ENCODE measurements at regions not wholly inside any gene's neighbourhood (a gene's known extent, or its start where the extent isn't known, plus 50 kb on each side); places are given as distances from the start of the nearest gene placed in this dataset.

DNA sequence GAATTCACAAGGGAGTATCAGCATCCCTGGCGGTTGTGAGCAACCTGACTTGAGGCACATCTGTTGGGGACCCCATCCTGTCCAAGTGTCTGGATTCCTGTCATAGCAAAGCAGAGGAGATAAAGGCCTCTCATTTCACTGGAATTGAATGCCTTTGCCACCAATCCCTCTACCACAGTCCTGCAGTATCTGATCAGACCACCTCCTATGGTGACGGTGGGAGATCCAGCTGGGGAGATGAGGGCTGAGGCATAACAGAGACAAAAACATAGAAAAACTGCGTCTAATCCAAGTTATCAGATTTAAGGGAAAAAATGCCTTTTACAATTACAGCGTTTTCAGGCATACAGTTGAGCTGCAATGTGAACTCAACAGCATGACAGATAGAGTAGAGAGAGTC is 160.7 kb upstream of the TRPC7 start:
- no peak overlapping the region for H3K4me3 ChIP-seq
- peaks cover 12% of the 10 kb centered on the region for H3K27me3 ChIP-seq
- no peaks in the 10 kb centered on the region for H3K36me3 ChIP-seq
- DNase-seq: no peak
- no peaks in the 10 kb centered on the region for H3K9me3 ChIP-seq

- peaks cover 12% of the 10 kb centered on the region for H3K27me3 ChIP-seq
- no peaks in the 10 kb centered on the region for H3K36me3 ChIP-seq
- no peak for DNase-seq
- no peaks in the 10 kb centered on the region for H3K9me3 ChIP-seq
- H3K4me3 ChIP-seq: no peak overlapping the region
Measured at GRCh38 chr5:136525597-136525996, 160.3 kb upstream of the TRPC7 start.

GRCh38 chr5:136522217-136522956 is 157.0 kb upstream of the TRPC7 start:
- no peaks in the 10 kb centered on the region for H3K9me3 ChIP-seq
- DNase-seq: peak; percentile 49
- no peaks in the 10 kb centered on the region for H3K36me3 ChIP-seq

GRCh38 chr5:136521696-136522095 is 156.4 kb upstream of the TRPC7 start:
- Histone ChIP-seq H3K9me3 (no peaks in the 10 kb centered on the region), H3K27me3 (peaks cover 16% of the 10 kb centered on the region), H3K36me3 (no peaks in the 10 kb centered on the region), H3K4me3 (no peak overlapping the region)
- DNase-seq: no peak

More at GRCh38 chr5:136522217-136522956, 157.0 kb upstream of the TRPC7 start:
- peaks cover 11% of the 10 kb centered on the region for H3K27me3 ChIP-seq
- no peak overlapping the region for H3K4me3 ChIP-seq

DNA sequence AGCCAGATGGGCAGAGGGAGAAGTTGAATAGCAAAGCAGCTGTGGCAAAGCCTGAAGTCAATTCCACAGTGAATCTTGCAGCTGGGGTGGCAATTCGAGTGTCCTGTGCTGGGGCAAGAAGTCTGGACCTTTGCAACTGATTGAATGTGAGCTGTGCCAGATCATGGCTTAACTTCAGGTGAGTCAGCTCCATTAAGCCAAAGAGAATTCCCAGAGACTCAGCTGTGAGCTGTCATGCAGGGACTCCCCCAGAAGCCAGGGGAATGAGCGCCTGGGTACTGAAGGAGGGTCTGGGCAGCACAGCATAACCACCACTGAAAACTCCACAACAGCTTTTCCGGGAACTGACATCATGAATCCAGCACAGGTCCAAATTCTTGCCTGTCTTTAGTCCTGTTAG is 153.5 kb upstream of the TRPC7 start:
- peak; percentile 33 for DNase-seq
- H3K4me3 ChIP-seq: no peak overlapping the region

DNA sequence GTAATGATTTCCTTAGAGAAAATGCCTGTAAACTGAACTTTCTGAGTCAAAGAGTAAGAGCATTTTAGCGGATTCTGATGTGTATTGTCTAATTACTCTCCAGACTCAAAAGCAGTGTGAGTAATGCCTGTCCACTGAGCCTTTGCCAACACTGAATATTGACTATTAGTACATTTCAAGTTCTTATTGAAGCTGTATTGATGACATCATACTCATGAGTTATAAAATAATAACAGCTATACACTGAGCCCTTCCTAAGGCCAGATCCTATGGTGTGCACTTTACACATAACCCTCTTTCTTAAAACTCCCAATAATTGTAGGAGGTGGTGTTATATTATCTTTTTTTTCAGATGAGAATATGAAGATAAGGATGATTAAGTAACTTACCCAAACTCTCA is 152.8 kb upstream of the TRPC7 start:
- no peak for DNase-seq
- H3K27me3 ChIP-seq: peaks cover 20% of the 10 kb centered on the region
- no peak overlapping the region for H3K4me3 ChIP-seq
- no peaks in the 10 kb centered on the region for H3K9me3 ChIP-seq
- H3K36me3 ChIP-seq: no peaks in the 10 kb centered on the region

More for the DNA sequence above, 153.5 kb upstream of the TRPC7 start:
- no peaks in the 10 kb centered on the region for H3K36me3 ChIP-seq
- no peaks in the 10 kb centered on the region for H3K9me3 ChIP-seq
- H3K27me3 ChIP-seq: peaks cover 20% of the 10 kb centered on the region

GRCh38 chr5:136517755-136518154 is 152.4 kb upstream of the TRPC7 start:
- H3K27me3 ChIP-seq: peaks cover 20% of the 10 kb centered on the region
- no peak overlapping the region for H3K4me3 ChIP-seq
- no peaks in the 10 kb centered on the region for H3K36me3 ChIP-seq
- no peak for DNase-seq
- H3K9me3 ChIP-seq: no peaks in the 10 kb centered on the region

GRCh38 chr5:136516637-136517036 is 151.3 kb upstream of the TRPC7 start:
- Histone ChIP-seq H3K9me3 (no peaks in the 10 kb centered on the region), H3K27me3 (peaks cover 23% of the 10 kb centered on the region), H3K36me3 (no peaks in the 10 kb centered on the region), H3K4me3 (no peak overlapping the region)
- no peak for DNase-seq

DNA sequence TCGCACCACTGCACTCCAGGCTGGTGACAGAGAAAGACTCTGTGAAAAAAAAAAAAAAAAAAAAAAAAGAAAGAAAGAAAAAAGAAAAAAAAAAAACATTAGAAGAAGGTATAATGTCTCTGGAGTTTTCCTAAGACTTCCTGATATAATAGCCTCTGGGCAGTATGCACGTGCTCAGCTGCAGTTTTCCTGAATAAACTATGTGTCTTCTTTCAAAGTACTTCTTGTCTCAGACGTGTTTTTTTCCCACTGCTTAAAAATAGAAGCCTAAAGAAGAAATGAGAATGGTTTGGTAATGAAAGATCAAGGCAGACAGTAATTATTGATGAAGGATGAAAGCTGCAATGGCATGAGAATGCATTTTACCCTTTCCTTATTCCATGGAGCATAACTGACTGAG is 148.1 kb upstream of the TRPC7 start:
- Histone ChIP-seq H3K4me3 (no peak overlapping the region), H3K9me3 (no peaks in the 10 kb centered on the region), H3K36me3 (no peaks in the 10 kb centered on the region), H3K27me3 (peaks cover 13% of the 10 kb centered on the region)
- DNase-seq: no peak

DNA sequence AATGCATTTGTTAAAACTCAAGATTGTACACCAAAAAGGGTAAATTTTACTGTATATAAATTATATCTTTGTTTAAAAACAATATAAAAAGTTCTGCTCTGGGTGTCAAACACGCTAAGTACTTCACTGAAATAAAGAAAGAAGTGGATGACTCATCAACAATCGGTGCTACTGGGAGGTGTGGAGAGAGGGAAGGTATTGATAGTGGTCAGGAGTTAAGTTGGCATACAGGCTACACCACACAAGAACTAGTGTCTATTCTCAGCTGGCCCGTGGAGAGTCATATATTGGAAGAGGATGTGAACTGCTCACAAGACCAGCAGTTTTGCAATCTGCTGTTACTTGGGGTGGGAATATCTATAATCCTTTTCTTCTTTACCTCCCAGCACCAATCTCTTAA is 145.7 kb upstream of the TRPC7 start:
- Histone ChIP-seq H3K27me3 (peaks cover 3% of the 10 kb centered on the region; the same call in 1 of the 2 replicates), H3K9me3 (no peaks in the 10 kb centered on the region), H3K36me3 (no peaks in the 10 kb centered on the region), H3K4me3 (no peak overlapping the region)
- no peak for DNase-seq

- peaks cover 3% of the 10 kb centered on the region; the same call in 1 of the 2 replicates for H3K27me3 ChIP-seq
- no peaks in the 10 kb centered on the region for H3K9me3 ChIP-seq
- no peaks in the 10 kb centered on the region for H3K36me3 ChIP-seq
- H3K4me3 ChIP-seq: no peak overlapping the region
- DNase-seq: no peak
Measured at GRCh38 chr5:136510481-136510880, 145.1 kb upstream of the TRPC7 start.

DNA sequence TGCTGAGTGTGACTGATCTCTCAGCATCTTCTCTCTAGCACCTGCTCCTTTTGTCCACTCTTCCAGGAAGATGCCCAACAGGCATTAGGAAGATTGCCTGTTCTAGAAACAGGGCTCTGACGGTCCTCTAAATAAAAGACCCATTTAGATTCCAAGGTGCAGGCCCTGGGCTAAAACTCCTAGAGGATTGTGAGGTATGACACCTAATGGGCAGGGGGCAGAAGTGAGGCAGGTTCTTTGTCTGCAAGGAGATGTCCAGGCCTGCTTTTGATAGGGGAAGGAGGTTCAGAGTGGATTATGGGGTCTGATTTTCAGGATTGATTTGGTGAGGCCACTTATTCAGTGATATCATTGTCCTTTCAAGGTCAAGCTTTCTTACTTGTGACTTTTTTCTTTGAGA is 140.8 kb upstream of the TRPC7 start:
- H3K4me3 ChIP-seq: no peak overlapping the region
- no peak for DNase-seq
- H3K27me3 ChIP-seq: peaks cover 5% of the 10 kb centered on the region
- no peaks in the 10 kb centered on the region for H3K9me3 ChIP-seq
- no peaks in the 10 kb centered on the region for H3K36me3 ChIP-seq

DNA sequence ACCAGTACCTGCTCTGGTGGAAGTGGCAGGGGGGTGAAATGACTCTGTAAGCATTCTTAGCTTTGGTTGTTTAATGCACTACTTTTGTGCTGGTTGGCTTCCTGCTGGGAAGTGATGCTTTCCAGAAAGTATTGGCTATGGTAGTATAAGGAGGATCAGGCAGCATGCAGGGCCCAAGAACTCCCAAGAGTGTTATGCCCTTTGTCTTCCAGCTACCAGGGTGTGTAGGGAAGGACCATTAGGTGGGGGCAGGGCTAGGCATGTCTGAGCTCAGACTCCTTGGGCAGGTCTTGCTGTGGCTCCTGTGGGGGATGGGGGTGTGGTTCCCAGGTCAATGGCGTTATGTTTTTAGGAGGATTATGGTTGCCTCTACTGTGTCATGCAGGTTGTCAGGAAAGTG is 135.8 kb upstream of the TRPC7 start:
- no peak for DNase-seq
- H3K36me3 ChIP-seq: no peaks in the 10 kb centered on the region
- H3K27me3 ChIP-seq: peaks cover 5% of the 10 kb centered on the region
- peaks cover 8% of the 10 kb centered on the region for H3K9me3 ChIP-seq
- H3K4me3 ChIP-seq: no peak overlapping the region

GRCh38 chr5:136492587-136492986 is 127.2 kb upstream of the TRPC7 start:
- Histone ChIP-seq H3K27me3 (peaks cover 9% of the 10 kb centered on the region; the same call in 1 of the 2 replicates), H3K4me3 (no peak overlapping the region)
- no peak for DNase-seq

GRCh38 chr5:136491806-136492205 is 126.5 kb upstream of the TRPC7 start:
- H3K36me3 ChIP-seq: no peaks in the 10 kb centered on the region
- H3K4me3 ChIP-seq: no peak overlapping the region
- H3K27me3 ChIP-seq: peaks cover 12% of the 10 kb centered on the region; the same call in 1 of the 2 replicates
- no peaks in the 10 kb centered on the region for H3K9me3 ChIP-seq
- no peak for DNase-seq

More at GRCh38 chr5:136492587-136492986, 127.2 kb upstream of the TRPC7 start:
- Histone ChIP-seq H3K36me3 (no peaks in the 10 kb centered on the region), H3K9me3 (no peaks in the 10 kb centered on the region)

GRCh38 chr5:136484808-136485325 is 119.5 kb upstream of the TRPC7 start:
- Histone ChIP-seq H3K36me3 (no peaks in the 10 kb centered on the region), H3K9me3 (no peaks in the 10 kb centered on the region), H3K27me3 (peaks cover 55% of the 10 kb centered on the region), H3K4me3 (no peak overlapping the region)
- no peak for DNase-seq

DNA sequence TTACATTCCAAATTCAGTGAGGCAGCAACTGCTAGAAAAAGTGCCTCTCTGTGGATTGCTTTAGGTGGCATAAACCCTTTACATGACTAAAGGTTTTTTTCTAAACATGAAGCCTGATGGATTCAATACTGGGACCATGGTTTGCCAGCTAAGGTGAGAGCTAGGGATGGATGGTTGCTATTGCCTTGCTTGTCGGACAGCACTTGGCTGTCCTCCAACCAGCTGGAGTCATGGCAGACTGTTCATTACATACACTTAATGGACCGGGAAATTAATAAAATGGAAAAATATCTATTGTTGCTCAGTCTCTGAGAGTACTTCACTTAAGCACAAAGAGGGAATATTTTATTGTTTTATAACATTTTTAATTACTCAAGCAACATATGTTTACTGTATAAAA is 116.9 kb upstream of the TRPC7 start:
- no peaks in the 10 kb centered on the region for H3K36me3 ChIP-seq
- no peak overlapping the region for H3K4me3 ChIP-seq
- peaks cover 69% of the 10 kb centered on the region for H3K27me3 ChIP-seq
- no peaks in the 10 kb centered on the region for H3K9me3 ChIP-seq
- no peak for DNase-seq

DNA sequence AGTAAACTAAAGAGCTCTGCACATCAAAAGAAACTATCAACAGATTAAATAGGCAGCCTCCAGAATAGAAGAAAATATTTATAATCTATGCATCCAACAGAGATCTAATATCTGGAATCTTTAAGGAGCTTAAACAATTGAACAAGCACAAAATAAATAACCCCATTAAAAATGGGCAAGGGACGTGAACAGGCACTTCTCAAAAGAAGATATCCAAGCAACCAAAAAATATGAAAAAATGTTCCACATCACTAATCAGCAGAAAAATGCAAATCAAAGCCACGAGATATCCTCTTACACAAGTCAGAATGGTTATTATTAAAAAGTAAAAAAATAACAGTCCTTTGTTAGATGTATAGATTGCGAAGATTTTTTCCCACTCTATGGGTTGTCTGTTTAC is 109.1 kb upstream of the TRPC7 start:
- H3K9me3 ChIP-seq: no peaks in the 10 kb centered on the region; the same call in 1 of the 2 replicates
- no peaks in the 10 kb centered on the region for H3K36me3 ChIP-seq
- no peak overlapping the region for H3K4me3 ChIP-seq
- H3K27me3 ChIP-seq: peaks cover 46% of the 10 kb centered on the region
- no peak for DNase-seq

Measured in MG63 (cell line).